ENCODE measurements at regions not wholly inside any gene's neighbourhood (a gene's known extent, or its start where the extent isn't known, plus 50 kb on each side); places are given as distances from the start of the nearest gene placed in this dataset.

GRCh38 chr11:121790430-121790829, 325.6 kb downstream of the BLID start:
- TF ChIP-seq POLR2AphosphoS5 (IDR thresholded peaks at IDR 0.05; ENCODE audit: borderline replicate concordance, low read depth, low read length) (no peak), EZH2 (IDR thresholded peaks at IDR 0.05) (no peak)

Data from SK-N-MC (cell line).